Activated naive CD4-positive, alpha-beta T cell treated with anti-CD3 and anti-CD28 coated beads, Interleukin-2, amount 10 ng/mL, durations not matched to agents 7 days and 5 days (primary cell): ENCODE measurements at regions not wholly inside any gene's neighbourhood (a gene's known extent, or its start where the extent isn't known, plus 50 kb on each side); places are given as distances from the start of the nearest gene placed in this dataset.
"Not testable (repeated sequence)": the region's sequence is repeated elsewhere in the genome, so short reads cannot be mapped to it uniquely, and the experiment has no call there.

Experiments used
- CTCF ChIA-PET: fragments of 350-600 bp; sonication (Branson Sonifier 250); formaldehyde crosslinking; loops from one replicate; lab custom pipeline; 2021; ENCODE audit warnings: antibody characterized with exemption; lab: Charles Lee
- DNase-seq: peaks from one replicate; pipeline ENCODE4 v3.0.0-alpha.2; 2020
- H3K27ac Mint-ChIP-seq: one replicate; pipeline ENCODE4 v1.8.0; 2021; ENCODE audit warnings: mild to moderate bottlenecking, moderate library complexity, mixed read lengths
- H3K27me3 Mint-ChIP-seq: one replicate; pipeline ENCODE4 v1.8.0; 2021; ENCODE audit warnings: mild to moderate bottlenecking, mixed read lengths
- H3K36me3 Mint-ChIP-seq: one replicate; pipeline ENCODE4 v1.8.0; 2021; ENCODE audit warnings: mixed read lengths
- H3K4me1 Mint-ChIP-seq: one replicate; pipeline ENCODE4 v1.8.0; 2021; ENCODE audit warnings: mixed read lengths
- H3K4me3 Mint-ChIP-seq: one replicate; pipeline ENCODE4 v1.8.0; 2021; ENCODE audit warnings: mild to moderate bottlenecking, moderate library complexity, mixed read lengths
- H3K9me3 Mint-ChIP-seq: one replicate; pipeline ENCODE4 v1.8.0; 2021; ENCODE audit warnings: mixed read lengths

GRCh38 chr6:115165912-115166311 lies 823.1 kb upstream of the HS3ST5 start:
- CTCF ChIA-PET, DNase-seq, H3K27ac Mint-ChIP-seq, H3K27me3 Mint-ChIP-seq, H3K4me1 Mint-ChIP-seq, H3K36me3 Mint-ChIP-seq, H3K4me3 Mint-ChIP-seq: not testable (repeated sequence)
- peaks cover 29% of the 10 kb centered on the region for H3K9me3 Mint-ChIP-seq

- Mint-ChIP-seq H3K9me3 (peaks cover 41% of the 10 kb centered on the region), H3K4me3 (no peak overlapping the region), H3K27ac (no peak overlapping the region), H3K4me1 (no peaks in the 10 kb centered on the region), H3K36me3 (no peaks in the 10 kb centered on the region), H3K27me3 (no peaks in the 10 kb centered on the region)
- no peak for DNase-seq
- CTCF ChIA-PET = no interaction called here
Observed at GRCh38 chr6:115159733-115160132, 816.9 kb upstream of the HS3ST5 start.

- Mint-ChIP-seq H3K4me3 (no peak overlapping the region), H3K27me3 (no peaks in the 10 kb centered on the region), H3K27ac (no peak overlapping the region), H3K4me1 (no peaks in the 10 kb centered on the region), H3K36me3 (no peaks in the 10 kb centered on the region), H3K9me3 (no peaks in the 10 kb centered on the region)
- DNase-seq = no peak
- CTCF ChIA-PET = no interaction called here
Observed at GRCh38 chr6:115137910-115138309, 795.1 kb upstream of the HS3ST5 start.

DNA sequence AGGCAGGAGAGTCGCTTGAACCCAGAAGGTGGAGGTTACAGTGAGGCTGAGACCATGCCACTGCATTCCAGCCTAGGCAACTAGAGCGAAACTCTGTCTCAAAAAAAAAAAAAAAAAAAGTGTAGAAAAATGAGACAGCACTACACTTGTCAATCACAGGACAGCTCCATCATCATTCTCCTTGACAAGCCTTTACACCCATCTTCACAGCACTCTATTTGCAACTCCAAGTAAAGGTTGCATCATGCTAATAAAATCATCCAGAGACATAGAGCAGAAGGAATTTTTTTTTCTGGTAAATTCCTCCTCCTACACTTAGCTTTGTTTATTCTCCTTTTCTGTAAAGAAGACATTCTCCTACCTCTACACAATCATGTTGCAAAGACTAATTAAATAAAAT lies 791.0 kb upstream of the HS3ST5 start:
- no peaks in the 10 kb centered on the region for H3K36me3 Mint-ChIP-seq
- H3K27me3 Mint-ChIP-seq = no peaks in the 10 kb centered on the region
- no peaks in the 10 kb centered on the region for H3K4me1 Mint-ChIP-seq
- H3K4me3 Mint-ChIP-seq = no peak overlapping the region
- no peak for DNase-seq
- no peak overlapping the region for H3K27ac Mint-ChIP-seq
- H3K9me3 Mint-ChIP-seq = peaks cover 8% of the 10 kb centered on the region
- CTCF ChIA-PET = no interaction called here

DNA sequence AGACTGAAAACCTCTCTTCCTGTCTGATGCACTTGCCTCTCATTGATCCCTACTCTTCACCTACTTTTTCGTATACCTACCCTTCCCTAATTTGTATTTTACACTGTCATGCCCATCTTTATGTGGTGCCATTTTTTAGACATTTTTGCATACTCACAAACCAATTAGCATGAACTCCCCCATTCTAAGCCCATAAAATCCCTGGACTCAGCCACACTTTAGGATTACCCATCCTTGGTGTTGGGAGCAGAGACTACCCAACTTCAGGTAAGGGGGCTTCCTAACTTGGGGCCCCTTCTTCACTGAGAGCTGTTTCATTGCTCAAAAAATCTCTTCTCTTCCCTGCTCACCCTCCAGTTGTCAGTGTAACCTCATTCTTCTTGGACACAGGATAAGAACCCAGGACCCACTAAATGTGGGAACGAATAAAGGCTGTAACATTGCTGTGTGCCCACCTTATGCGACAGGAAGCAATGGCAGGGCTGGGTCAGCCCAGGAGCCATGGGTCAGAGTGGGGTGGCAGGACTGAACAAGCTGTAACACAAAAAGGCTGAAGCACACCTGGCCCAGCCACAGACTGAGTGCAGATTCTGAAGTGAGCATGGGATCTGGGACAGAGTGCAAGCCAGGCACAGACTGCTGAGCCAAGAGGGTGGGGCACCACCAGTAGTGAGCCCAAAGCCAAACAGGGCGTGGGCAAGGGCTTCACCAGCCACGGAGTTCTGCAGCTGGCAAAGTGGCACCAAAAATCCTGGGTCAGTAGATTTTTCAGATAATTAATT lies 789.1 kb upstream of the HS3ST5 start:
- H3K4me3 Mint-ChIP-seq = no peak overlapping the region
- no peak overlapping the region for H3K27ac Mint-ChIP-seq
- H3K4me1 Mint-ChIP-seq = no peaks in the 10 kb centered on the region
- no peak for DNase-seq
- peaks cover 8% of the 10 kb centered on the region for H3K9me3 Mint-ChIP-seq
- no peaks in the 10 kb centered on the region for H3K27me3 Mint-ChIP-seq
- no peaks in the 10 kb centered on the region for H3K36me3 Mint-ChIP-seq
- CTCF ChIA-PET = no interaction called here

DNA sequence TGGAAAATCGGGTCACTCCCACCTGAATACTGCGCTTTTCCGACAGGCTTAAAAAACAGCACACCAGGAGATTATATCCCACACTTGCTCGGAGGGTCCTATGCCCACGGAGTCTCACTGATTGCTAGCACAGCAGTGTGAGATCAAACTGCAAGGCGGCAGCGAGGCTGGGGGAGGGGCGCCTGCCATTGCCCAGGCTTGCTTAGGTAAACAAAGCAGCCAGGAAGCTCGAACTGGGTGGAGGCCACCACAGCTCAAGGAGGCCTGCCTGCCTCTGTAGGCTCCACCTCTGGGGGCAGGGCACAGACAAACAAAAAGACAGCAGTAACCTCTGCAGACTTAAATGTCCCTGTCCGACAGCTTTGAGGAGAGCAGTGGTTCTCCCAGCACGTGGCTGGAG lies 778.7 kb upstream of the HS3ST5 start:
- H3K9me3 Mint-ChIP-seq, H3K27ac Mint-ChIP-seq, DNase-seq, CTCF ChIA-PET, H3K4me1 Mint-ChIP-seq, H3K4me3 Mint-ChIP-seq, H3K36me3 Mint-ChIP-seq, H3K27me3 Mint-ChIP-seq: not testable (repeated sequence)

GRCh38 chr6:115120391-115120790 lies 777.6 kb upstream of the HS3ST5 start:
- Mint-ChIP-seq H3K4me1 (no peaks in the 10 kb centered on the region), H3K4me3 (no peak overlapping the region), H3K27ac (no peak overlapping the region), H3K9me3 (peaks cover 2% of the 10 kb centered on the region), H3K36me3 (no peaks in the 10 kb centered on the region), H3K27me3 (no peaks in the 10 kb centered on the region)
- DNase-seq = no peak
- CTCF ChIA-PET = no interaction called here

DNA sequence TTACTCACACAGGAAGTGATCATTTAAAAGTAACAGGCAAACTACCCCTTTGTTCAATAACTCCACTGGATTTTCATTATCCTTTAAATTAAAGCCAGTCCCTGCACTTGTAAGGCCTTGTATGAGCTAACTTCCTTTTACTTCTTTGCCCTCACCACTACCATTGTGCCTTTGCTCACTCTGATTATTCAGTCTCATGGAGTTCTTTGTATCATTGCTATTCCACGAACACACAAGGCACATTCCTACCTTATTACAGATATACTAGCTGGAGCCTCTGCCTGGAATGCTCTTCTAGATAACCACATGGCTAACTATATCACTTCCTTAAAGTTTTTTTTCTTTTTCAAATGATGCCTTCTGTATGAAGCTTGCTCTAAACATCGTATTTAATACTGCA lies 748.6 kb upstream of the HS3ST5 start:
- Mint-ChIP-seq H3K27ac (no peak overlapping the region), H3K9me3 (peaks cover 6% of the 10 kb centered on the region), H3K4me3 (no peak overlapping the region), H3K4me1 (no peaks in the 10 kb centered on the region), H3K27me3 (no peaks in the 10 kb centered on the region), H3K36me3 (no peaks in the 10 kb centered on the region)
- no peak for DNase-seq
- CTCF ChIA-PET = no interaction called here

GRCh38 chr6:115078555-115078954 lies 735.7 kb upstream of the HS3ST5 start:
- Mint-ChIP-seq H3K27ac (no peak overlapping the region), H3K36me3 (no peaks in the 10 kb centered on the region), H3K4me1 (no peaks in the 10 kb centered on the region), H3K4me3 (no peak overlapping the region), H3K9me3 (peaks cover 12% of the 10 kb centered on the region), H3K27me3 (no peaks in the 10 kb centered on the region)
- CTCF ChIA-PET = no interaction called here
- no peak for DNase-seq

- CTCF ChIA-PET = no interaction called here
- no peak for DNase-seq
- Mint-ChIP-seq H3K27me3 (no peaks in the 10 kb centered on the region), H3K27ac (no peak overlapping the region), H3K4me3 (no peak overlapping the region), H3K9me3 (peaks cover 8% of the 10 kb centered on the region), H3K4me1 (no peaks in the 10 kb centered on the region), H3K36me3 (no peaks in the 10 kb centered on the region)
Observed at GRCh38 chr6:115071962-115072361, 729.1 kb upstream of the HS3ST5 start.

DNA sequence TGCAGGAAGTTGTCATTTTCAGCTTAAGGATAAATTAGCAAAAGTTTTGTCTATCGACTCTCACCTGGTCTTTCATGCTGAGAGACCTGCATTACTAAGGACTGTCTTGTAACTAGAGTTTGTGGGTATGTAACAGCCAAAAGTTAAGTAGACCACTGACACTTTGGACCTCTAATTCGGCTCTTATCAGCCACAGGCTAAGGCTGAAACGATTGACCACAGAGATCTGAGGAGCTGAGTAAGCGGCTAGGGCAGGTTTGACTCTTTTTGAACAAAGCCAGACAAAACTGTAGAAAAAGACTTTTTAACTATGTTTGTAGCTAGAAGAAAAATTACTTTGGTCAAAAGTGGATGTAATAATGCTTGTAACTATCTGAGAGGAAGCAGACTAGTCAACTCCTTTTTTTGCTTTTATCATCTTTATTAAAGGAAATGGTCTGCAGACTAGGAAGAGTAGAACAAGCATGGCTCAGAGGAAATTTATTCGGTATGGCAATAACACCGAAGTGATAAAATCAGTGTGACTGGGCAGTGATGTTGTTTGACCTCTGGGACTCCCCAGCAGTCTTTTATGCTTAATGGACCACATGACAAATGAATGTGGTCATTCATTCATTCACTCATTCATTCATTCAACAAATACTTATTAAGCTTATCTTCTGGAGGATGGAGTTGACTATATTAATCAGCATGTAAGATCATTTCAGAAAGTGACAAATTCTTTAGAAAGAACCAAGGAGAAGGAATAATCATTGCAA lies 725.0 kb upstream of the HS3ST5 start:
- no peaks in the 10 kb centered on the region for H3K36me3 Mint-ChIP-seq
- CTCF ChIA-PET = no interaction called here
- no peak overlapping the region for H3K4me3 Mint-ChIP-seq
- no peaks in the 10 kb centered on the region for H3K27me3 Mint-ChIP-seq
- no peak overlapping the region for H3K27ac Mint-ChIP-seq
- peaks cover 9% of the 10 kb centered on the region for H3K9me3 Mint-ChIP-seq
- no peaks in the 10 kb centered on the region for H3K4me1 Mint-ChIP-seq
- no peak for DNase-seq

GRCh38 chr6:115064680-115065079 lies 721.9 kb upstream of the HS3ST5 start:
- CTCF ChIA-PET = no interaction called here
- no peak for DNase-seq
- H3K4me3 Mint-ChIP-seq = no peak overlapping the region
- H3K27me3 Mint-ChIP-seq = no peaks in the 10 kb centered on the region
- H3K4me1 Mint-ChIP-seq = no peaks in the 10 kb centered on the region
- no peak overlapping the region for H3K27ac Mint-ChIP-seq
- peaks cover 8% of the 10 kb centered on the region for H3K9me3 Mint-ChIP-seq
- H3K36me3 Mint-ChIP-seq = no peaks in the 10 kb centered on the region

- CTCF ChIA-PET = no interaction called here
- Mint-ChIP-seq H3K36me3 (no peaks in the 10 kb centered on the region), H3K4me3 (no peak overlapping the region), H3K4me1 (no peaks in the 10 kb centered on the region), H3K9me3 (peaks cover 6% of the 10 kb centered on the region), H3K27ac (no peak overlapping the region), H3K27me3 (no peaks in the 10 kb centered on the region)
- DNase-seq = no peak
Observed at GRCh38 chr6:115060581-115060980, 717.8 kb upstream of the HS3ST5 start.

DNA sequence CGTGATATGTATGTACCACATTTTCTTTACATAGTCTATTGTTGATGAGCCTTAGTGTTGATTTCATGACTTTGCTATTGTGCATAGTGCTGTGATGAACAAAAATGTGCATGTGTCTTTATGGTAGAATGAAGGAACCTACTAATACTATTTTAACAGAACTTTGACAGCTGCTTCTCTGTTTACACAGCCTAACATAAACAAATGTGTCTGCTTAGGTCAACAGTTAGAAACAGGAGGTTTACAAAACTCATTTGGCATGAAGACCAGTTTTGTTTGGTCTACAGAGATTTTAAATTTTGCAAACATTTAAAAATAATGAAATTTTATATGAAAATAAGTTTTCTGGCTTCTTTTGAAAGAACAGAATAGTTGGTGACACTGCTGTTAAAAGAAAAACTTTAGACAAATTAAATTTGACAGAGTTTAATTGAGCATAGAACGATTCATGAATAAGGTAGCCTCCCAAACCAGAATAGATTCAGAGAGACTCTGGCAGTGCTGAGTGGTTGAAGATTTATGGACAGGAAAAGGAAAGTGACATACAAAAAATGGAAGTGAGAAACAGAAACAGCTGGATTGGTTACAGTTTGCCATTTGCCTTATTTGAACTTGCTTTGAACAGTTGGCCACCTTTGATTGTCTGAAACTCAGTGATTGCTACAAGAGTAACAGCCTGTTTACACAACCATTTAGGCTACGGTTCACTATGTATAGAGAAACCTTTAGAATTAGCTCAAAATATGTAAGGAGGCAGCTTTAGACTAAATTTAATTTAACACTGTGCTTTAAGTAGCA lies 715.8 kb upstream of the HS3ST5 start:
- no peak overlapping the region for H3K4me3 Mint-ChIP-seq
- peaks cover 4% of the 10 kb centered on the region for H3K9me3 Mint-ChIP-seq
- CTCF ChIA-PET = no interaction called here
- no peaks in the 10 kb centered on the region for H3K36me3 Mint-ChIP-seq
- DNase-seq = no peak
- no peaks in the 10 kb centered on the region for H3K4me1 Mint-ChIP-seq
- no peaks in the 10 kb centered on the region for H3K27me3 Mint-ChIP-seq
- H3K27ac Mint-ChIP-seq = no peak overlapping the region
